GM12865 (cell line): ENCODE measurements at regions not wholly inside any gene's neighbourhood (a gene's known extent, or its start where the extent isn't known, plus 50 kb on each side); places are given as distances from the start of the nearest gene placed in this dataset.

ENCODE experiments used
- DNase-seq: peaks from one replicate; pipeline ENCODE4 v3.0.0; 2010; ENCODE audit warnings: low read depth
- H3K4me3 ChIP-seq: 2 replicates; pipeline ENCODE4 v1.5.1; 2011; ENCODE audit warnings: mild to moderate bottlenecking, low read depth, low read length, control low read depth
- TF ChIP-seq, protein P1 (sequence below): IDR thresholded peaks from 2 replicates; pipeline ENCODE4 v1.5.1; 2011; ENCODE audit warnings: low read length, control low read depth, low read depth, inconsistent platforms; ENCODE audit not compliant: insufficient read depth; ENCODE audit errors: missing control alignments

DNA sequence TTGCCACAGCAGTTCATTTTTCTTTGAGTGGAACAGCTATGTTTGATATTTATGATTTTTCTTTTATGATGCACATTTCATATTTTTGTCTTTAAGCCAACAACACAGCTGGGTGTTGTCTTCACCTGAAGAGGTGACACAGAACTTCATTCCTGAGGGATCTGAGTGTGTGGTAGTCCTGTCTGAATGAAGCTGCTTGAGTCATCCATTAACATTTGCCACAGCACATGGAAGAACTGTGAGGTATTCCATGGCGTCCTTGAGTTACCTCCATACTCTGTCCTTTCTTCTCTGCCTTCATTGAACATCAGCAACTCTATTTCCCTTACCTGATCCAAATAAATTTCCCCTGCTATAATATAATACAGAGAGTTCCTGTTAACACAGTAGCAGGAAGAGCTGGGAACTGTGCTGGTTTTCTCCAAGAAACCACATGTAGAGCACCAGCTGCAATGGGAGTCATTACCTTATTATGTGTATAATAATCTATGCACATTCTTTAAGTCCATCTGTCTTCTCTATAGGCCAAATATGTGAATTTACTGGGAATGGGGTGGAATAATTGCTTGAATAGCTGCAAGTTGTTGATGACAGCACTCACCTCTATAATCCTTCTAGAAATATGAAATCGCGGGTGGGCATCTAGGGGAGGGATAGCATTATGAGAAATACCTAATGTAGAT, 72.4 kb upstream of the TAC1 start:
- no peak for DNase-seq
- TF ChIP-seq, protein P1, sequence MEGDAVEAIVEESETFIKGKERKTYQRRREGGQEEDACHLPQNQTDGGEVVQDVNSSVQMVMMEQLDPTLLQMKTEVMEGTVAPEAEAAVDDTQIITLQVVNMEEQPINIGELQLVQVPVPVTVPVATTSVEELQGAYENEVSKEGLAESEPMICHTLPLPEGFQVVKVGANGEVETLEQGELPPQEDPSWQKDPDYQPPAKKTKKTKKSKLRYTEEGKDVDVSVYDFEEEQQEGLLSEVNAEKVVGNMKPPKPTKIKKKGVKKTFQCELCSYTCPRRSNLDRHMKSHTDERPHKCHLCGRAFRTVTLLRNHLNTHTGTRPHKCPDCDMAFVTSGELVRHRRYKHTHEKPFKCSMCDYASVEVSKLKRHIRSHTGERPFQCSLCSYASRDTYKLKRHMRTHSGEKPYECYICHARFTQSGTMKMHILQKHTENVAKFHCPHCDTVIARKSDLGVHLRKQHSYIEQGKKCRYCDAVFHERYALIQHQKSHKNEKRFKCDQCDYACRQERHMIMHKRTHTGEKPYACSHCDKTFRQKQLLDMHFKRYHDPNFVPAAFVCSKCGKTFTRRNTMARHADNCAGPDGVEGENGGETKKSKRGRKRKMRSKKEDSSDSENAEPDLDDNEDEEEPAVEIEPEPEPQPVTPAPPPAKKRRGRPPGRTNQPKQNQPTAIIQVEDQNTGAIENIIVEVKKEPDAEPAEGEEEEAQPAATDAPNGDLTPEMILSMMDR: no peak
- no peak overlapping the region for H3K4me3 ChIP-seq

DNA sequence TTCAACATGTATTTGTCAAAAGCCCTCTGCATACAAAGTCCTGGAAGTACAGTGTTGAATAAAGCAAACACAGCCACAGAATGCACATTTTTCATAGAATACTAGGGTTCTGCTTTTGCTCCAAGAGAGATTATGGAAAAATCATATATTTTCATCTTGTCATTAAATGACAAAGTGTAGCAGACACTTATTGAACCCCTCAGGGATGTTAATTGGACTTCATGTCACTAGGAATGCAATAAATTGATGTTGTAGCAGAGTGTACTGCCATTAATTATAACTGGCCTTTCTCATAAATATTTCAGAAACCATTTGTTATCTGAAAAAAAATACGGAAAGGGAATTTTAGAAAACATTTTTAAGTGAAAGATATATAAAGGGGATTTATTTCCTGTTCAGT, 64.5 kb upstream of the TAC1 start:
- TF ChIP-seq, protein P1: no peak
- no peak for DNase-seq
- H3K4me3 ChIP-seq: no peak overlapping the region

DNA sequence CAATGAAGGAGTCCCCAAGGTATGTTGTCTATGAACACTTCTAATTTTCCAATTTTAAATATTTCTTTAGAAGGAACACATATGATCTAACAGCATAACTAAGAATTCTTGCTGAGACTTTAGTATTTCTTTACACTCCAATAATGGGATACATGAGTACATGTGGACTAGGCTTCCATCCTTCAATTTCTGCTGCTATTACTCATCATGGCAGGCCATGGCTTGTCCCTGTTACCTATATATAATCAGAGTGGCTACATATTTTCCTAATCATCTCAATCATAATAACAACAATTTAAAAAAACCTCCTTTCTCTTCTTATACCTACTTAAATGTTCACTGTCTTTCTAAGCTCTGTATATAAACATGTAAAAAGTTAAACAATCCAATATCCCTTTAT, 60.3 kb upstream of the TAC1 start:
- TF ChIP-seq, protein P1: no peak
- no peak for DNase-seq
- H3K4me3 ChIP-seq: no peak overlapping the region

DNA sequence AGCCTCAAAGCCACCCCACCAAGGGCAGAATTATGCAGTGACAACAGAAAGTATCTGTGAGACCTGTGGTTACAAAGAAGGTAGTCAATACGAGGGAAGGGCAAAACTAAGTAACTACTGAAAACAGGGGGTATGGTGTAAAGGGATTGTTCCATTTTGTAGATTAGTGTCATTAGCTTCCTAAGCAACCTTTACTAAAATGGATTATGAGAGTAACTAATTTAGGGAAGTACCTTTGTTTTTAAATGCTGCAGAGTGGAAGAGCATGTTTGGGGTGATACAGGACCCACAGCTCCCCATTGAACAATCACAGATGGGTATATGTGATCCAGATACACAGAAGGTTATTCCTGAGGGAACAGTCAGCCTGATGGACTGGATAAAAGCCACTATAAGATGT, 51.3 kb upstream of the TAC1 start:
- TF ChIP-seq, protein P1: no peak
- H3K4me3 ChIP-seq: no peak overlapping the region
- no peak for DNase-seq
